Choroid plexus epithelial cell (primary cell): ENCODE measurements at regions not wholly inside any gene's neighbourhood (a gene's known extent, or its start where the extent isn't known, plus 50 kb on each side); places are given as distances from the start of the nearest gene placed in this dataset.

Source experiments
- DNase-seq: peaks from one replicate; pipeline ENCODE4 v3.0.0-alpha.2; 2010; ENCODE audit warnings: low read depth
- H3K4me3 ChIP-seq: 2 replicates; pipeline ENCODE4 v1.5.1; 2011; ENCODE audit warnings: low read depth, mild to moderate bottlenecking, control low read depth, low read length, moderate library complexity
- CTCF ChIP-seq: conservative IDR thresholded peaks from 2 replicates; pipeline ENCODE4 v1.5.1; 2011; ENCODE audit warnings: low read depth, mild to moderate bottlenecking, control low read depth, inconsistent platforms, low read length, moderate library complexity

GRCh38 chr15:81068516-81068915 is 65.6 kb upstream of the CFAP161 start:
- no peak for DNase-seq
- H3K4me3 ChIP-seq: no peak overlapping the region
- no peak for TF ChIP-seq CTCF

GRCh38 chr15:81069356-81069755 is 64.7 kb upstream of the CFAP161 start:
- no peak for TF ChIP-seq CTCF
- H3K4me3 ChIP-seq: no peak overlapping the region

GRCh38 chr15:81069909-81070308 is 64.2 kb upstream of the CFAP161 start:
- DNase-seq: no peak
- no peak for TF ChIP-seq CTCF
- H3K4me3 ChIP-seq: no peak overlapping the region

More at GRCh38 chr15:81069356-81069755, 64.7 kb upstream of the CFAP161 start:
- DNase-seq: no peak

GRCh38 chr15:81071120-81071519 is 63.0 kb upstream of the CFAP161 start:
- no peak for TF ChIP-seq CTCF

GRCh38 chr15:81071705-81072104 is 62.4 kb upstream of the CFAP161 start:
- H3K4me3 ChIP-seq: no peak overlapping the region
- no peak for DNase-seq
- no peak for TF ChIP-seq CTCF

More at GRCh38 chr15:81071120-81071519, 63.0 kb upstream of the CFAP161 start:
- DNase-seq: peak; percentile 63
- no peak overlapping the region for H3K4me3 ChIP-seq

- TF ChIP-seq CTCF: no peak
- H3K4me3 ChIP-seq: no peak overlapping the region
- no peak for DNase-seq
Measured at GRCh38 chr15:81072551-81072950, 61.5 kb upstream of the CFAP161 start.

GRCh38 chr15:81073801-81074200 is 60.3 kb upstream of the CFAP161 start:
- TF ChIP-seq CTCF: no peak
- peak; percentile 76 for DNase-seq
- no peak overlapping the region for H3K4me3 ChIP-seq
